ENCODE measurements at regions not wholly inside any gene's neighbourhood (a gene's known extent, or its start where the extent isn't known, plus 50 kb on each side); places are given as distances from the start of the nearest gene placed in this dataset.

GRCh38 chr18:76568731-76569130 lies 73.7 kb upstream of the ZNF516 start:
- DNase-seq: no peak

- no peak for DNase-seq
Measured at GRCh38 chr18:76567835-76568445, 72.9 kb upstream of the ZNF516 start.

DNA sequence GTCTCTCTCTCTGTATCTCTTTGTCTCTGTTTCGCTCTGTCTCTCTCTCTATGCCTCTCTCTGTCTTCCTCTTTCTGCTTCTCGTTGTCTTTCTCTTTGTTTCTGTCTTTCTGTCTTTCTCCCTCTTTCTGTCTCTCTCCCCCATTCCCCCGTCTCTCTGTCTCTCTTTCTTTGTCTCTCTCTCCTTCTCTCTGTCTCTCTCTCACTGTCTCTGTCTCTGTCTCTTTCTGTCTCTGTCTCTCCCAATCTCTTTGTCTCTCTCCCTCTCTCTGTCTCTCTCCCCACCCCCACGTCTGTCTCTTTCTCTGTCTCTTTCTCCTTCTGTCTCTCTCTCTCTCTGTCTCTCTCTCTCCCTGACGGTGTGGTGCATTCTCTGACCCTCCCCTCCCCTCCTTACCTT lies 71.9 kb upstream of the ZNF516 start:
- DNase-seq: no peak

- peak; percentile 95 for DNase-seq
Measured at GRCh38 chr18:76565238-76566173, 70.5 kb upstream of the ZNF516 start.

DNA sequence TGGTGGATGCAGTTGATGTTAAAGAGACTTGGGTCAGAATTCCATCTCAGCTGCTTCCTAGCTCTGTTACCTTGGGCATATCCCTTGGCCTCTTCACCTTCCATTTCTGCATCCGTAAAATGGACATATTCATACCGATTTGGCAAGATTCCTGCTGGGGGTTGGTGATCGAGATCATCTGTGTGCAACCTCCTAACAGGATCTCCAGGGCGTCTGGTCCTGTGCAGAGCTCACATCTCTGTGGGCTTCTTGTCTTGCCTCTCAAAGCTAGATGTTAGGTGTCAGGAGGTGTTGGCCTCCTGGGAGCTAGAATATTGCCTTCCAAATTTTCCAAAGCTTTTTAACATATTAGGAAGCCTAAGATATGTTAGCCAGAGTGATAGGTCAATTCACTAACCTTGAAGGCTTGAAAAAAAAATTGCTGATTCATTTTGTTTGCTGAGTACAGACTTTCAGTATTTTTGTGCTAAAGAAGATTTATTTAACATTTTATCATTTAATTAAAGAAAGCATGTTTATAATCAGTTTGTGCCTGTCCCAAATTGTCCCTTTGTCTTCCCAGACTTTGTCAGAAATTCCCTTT lies 69.7 kb upstream of the ZNF516 start:
- DNase-seq: peak; percentile 24

GRCh38 chr18:76564117-76564516 lies 69.1 kb upstream of the ZNF516 start:
- DNase-seq: peak; percentile 75

DNA sequence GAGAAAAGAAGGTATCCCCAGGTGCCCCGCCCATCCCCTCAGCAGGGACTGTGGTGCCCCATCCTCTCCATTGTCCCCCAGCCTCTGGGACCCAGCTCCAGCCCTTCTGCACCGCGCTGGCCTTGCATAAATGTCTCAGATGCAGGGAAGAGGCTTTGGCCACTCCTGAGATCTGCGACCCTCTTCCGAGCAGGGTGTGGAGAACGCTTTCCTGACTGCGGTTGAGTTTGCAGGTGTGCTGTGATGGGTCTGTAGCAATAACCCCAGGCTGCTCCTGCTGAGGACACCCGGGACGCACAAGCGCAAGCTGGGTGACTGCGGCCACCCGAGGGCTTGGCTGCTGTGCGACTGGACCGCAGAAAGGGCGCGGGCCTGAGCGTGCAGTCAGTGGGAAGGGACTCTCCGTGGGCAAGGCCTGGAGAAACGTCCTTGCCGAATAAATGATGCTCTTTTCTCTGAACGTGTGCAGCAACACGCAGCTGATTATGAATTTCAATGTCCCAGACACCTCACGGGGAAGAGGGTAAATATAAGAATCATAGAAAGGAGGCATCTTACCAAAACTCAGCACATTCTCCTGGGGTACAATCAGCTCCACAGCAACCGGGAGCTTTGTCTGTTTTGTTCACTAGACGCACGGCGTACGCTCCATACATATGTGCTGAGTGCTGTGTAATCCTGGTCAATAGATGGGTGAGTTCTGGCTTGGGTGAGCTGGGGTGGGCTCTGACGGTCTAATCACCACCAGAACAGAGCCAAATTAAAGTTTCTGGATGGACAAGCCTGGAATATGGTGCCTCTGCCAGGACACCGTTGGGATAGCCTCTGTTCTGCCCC lies 67.5 kb upstream of the ZNF516 start:
- no peak for DNase-seq

GRCh38 chr18:76558881-76559667 lies 64.0 kb upstream of the ZNF516 start:
- peak; percentile 32 for DNase-seq

DNA sequence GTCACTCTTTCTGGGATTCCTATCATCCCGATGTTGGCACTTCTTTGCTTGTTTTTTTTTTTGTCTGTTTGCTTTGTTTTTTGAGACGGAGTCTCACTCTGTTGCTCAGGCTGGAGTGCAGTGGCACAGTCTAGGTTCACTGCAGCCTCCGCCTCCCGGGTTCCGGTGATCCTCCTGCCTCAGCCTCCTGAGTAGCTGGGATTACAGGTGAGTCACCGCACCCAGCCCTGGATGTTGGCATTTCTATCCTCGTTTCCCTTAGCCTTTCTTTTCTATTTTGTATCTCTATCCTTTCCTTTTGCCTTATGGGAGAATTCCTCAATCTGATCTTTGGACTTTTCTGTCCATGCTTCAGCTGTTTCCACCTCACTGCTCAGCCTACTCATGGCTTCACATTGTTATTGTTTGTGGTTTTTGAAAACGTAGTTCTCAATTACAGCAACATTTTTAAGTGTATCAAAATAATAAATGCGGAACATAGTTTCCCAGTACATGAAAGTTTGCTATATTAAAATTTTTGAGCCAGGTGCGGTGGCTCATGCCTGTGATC lies 62.1 kb upstream of the ZNF516 start:
- no peak for DNase-seq

DNA sequence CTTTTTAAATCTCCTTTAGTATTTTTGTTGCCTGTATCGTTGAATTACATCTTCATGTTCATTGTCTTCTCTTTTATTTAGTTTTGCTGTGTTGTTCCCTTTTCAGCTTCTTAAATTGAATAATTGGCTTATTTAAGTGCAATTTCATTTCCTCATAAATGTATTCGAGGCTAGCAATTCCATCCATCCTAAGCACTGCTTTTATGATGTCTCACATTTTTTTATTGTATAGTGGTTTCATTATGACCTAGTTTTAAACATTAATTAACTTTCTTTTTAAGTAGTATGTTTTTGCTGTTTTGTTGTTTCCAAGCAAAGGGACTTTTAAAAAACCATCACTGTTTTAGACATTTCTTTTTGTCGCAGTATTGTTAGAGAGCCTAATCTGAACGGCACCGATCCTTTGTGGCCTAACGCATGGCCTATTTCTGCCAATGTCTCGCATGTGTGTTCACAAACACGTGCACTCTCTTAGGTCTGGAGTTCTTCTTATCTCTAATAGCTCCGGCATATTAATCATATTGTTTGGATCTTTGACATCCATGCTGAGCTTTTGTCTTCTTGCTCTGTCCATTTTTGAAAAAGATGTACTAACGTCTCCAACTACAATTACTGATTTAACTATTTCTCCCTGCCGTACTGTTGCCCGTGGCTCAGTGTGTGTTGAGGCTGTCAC lies 59.6 kb upstream of the ZNF516 start:
- DNase-seq: no peak

DNA sequence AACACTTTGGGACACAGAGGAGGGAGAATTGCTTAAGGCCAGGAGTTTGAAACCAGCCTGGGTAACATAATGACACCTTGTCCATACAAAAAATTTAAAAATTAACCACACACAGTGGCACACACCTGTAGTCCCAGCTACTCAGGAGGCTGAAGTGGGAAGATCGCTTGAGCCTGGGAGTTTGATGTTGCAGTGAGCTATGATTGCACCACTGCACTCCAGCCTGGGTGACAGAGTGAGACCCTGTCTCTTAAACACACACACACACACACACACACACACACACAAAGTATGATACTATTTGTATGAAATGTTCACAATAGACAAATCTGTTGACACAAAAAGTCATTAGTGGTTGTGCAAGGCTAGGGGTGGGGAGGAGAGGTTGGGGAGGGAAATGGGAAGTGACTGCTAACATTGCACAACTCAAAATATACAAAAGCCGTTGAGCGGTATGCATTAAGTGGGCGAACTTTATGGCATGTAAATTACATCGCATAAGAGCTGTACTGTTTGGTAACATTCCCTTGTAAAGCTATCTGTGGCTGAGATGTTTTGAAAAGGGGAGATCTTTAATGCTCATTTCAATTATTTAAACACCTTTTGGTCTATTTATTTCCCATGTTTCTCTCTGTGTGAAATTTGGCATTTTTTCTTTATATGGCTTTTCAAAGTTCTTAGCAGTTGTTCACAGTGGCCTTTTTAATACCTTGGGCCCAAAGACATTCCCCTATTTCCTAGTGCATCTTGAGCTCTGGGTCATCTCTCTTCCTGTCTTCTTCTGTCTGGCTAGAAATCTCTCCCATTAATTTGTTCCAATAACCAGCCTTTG lies 58.9 kb upstream of the ZNF516 start:
- DNase-seq: peak; percentile 65

DNA sequence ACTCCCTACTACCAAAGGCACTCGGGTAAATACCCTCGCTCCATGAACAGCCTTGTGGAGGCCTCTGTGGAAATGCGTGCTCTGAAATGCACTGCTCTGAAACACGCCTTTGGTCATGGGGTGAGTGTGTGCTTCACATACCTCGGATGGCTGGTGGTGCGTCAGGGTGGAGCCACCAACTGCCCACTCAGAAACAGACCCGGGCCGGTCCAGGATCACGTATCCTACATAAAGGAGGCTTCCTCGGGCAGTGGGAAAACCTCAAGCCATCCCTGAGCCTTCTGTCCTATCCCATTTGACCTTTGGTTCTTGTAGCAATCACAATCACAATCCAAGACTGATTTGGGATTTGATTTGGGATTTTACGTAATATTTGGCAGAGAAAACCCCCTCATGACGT lies 53.5 kb upstream of the ZNF516 start:
- no peak for DNase-seq

DNA sequence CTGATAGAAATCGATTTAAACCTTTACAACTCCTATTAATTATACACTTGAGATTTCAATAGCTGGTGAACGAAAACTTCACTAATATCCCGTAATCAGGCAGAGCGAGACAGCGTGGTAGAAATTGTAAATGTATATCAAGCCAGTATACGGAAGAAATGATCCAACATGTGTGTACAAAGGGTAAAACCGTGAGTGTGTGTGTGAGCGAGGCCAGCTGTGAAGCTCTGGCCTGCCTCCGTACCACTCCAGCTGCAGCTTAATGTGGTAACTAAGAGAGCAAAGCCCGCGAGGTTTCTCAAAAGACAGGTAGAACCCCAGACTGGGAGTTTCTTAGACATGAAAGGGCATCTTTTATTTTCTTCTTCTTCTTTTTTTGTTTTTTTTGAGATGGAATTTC lies 52.3 kb upstream of the ZNF516 start:
- no peak for DNase-seq

- DNase-seq: no peak
Measured at GRCh38 chr18:76546436-76546835, 51.4 kb upstream of the ZNF516 start.

GRCh38 chr18:76546088-76546435 lies 51.0 kb upstream of the ZNF516 start:
- DNase-seq: peak; percentile 39

DNA sequence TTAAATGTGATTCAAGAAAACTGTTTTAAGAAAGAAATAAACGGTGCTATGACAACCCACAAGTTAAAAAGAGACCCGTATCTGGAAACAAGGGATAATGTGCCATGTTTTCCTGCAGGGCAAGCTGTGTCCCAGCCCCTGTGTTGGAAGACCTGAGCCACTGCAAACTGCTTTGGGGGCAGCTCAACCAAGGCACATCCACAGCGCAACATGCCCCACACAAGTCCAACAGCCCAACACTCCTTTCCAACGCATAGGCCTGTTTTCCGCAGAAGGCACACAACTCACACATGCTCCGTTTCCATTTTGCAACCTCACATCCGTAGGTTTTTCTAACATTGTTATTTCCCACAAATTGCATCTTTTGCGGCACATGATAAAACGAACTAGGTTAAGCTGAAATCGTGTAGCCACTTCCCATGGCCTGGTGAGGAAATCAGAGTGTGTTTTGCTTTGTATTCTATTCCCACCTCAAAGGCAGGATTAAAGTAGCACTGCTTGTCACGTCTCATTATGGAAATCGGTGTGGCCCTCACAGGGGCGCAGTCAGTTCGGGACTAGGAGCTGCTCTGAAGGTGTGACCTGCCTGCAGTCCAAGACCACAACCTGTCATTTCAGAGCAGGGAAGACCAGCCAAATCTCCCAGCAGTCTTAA lies 50.5 kb upstream of the ZNF516 start:
- DNase-seq: no peak

GRCh38 chr18:76544511-76545345 lies 49.7 kb upstream of the ZNF516 start:
- DNase-seq: no peak

Data from fibroblast of skin of right quadriceps (primary cell).